CD4-positive, alpha-beta T cell (primary cell): ENCODE measurements at regions not wholly inside any gene's neighbourhood (a gene's known extent, or its start where the extent isn't known, plus 50 kb on each side); places are given as distances from the start of the nearest gene placed in this dataset.

Source experiments
- ATAC-seq: fragments of 200-7000 bp; cut with Tn5 transposase; one replicate; pipeline ENCODE4 v1.10.0; 2022; ENCODE audit warnings: mild to moderate bottlenecking; ENCODE audit not compliant: poor library complexity
- CTCF ChIA-PET: fragments of 350-600 bp; sonication (Branson Sonifier 250); formaldehyde crosslinking; loops from one replicate; lab custom pipeline; 2021; ENCODE audit warnings: antibody characterized with exemption, inconsistent platforms; lab: Charles Lee
- POLR2A ChIA-PET: fragments of 350-600 bp; sonication (Branson Sonifier 250); formaldehyde crosslinking; loops from one replicate; lab custom pipeline; 2021; ENCODE audit warnings: antibody characterized with exemption, inconsistent platforms; lab: Charles Lee
- DNase-seq, 14 experiments: peaks; one replicate each; pipeline ENCODE4 v3.0.0-alpha.2; 2013 to 2020; ENCODE audit warnings: mixed read lengths in 2 of 14
- H3K27ac ChIP-seq, 2 donors: one replicate each; pipeline versions ENCODE4 v1.5.1 to v1.7.0; 2013; ENCODE audit warnings: low read length in 2 of 2, low read depth in 1 of 2, mild to moderate bottlenecking in 1 of 2
- H3K27me3 ChIP-seq, 2 experiments: 1 replicate in 1 of 2; 2 replicates in 1 of 2; pipeline versions ENCODE4 v1.6.1 to v1.7.0; 2013; ENCODE audit warnings: low read length in 2 of 2, control low read depth in 1 of 2, mild to moderate bottlenecking in 1 of 2, moderate library complexity in 1 of 2; ENCODE audit not compliant: insufficient read depth in 2 of 2, control insufficient read depth in 1 of 2
- H3K36me3 ChIP-seq: one replicate; pipeline ENCODE4 v1.6.1; 2013; ENCODE audit warnings: low read length, control low read depth; ENCODE audit not compliant: insufficient read depth
- H3K4me1 ChIP-seq: one replicate; pipeline ENCODE4 v1.6.1; 2013; ENCODE audit warnings: low read length, control low read depth; ENCODE audit not compliant: insufficient read depth
- H3K4me3 ChIP-seq: one replicate; pipeline ENCODE4 v1.5.1; 2013; ENCODE audit warnings: mild to moderate bottlenecking, low read length, moderate library complexity
- H3K9me3 ChIP-seq, 2 experiments: 1 replicate in 1 of 2; 2 replicates in 1 of 2; pipeline versions ENCODE4 v1.6.1 to v1.7.0; 2013; ENCODE audit warnings: low read length in 2 of 2, mild to moderate bottlenecking in 2 of 2, control low read depth in 1 of 2, moderate library complexity in 1 of 2; ENCODE audit not compliant: control insufficient read depth in 1 of 2, insufficient read depth in 1 of 2
- H3K27ac Mint-ChIP-seq: one replicate; pipeline ENCODE4 v1.8.0; 2020; ENCODE audit warnings: mixed read lengths
- H3K27me3 Mint-ChIP-seq: one replicate; pipeline ENCODE4 v1.8.0; 2021; ENCODE audit warnings: mixed read lengths
- H3K36me3 Mint-ChIP-seq: one replicate; pipeline ENCODE4 v1.8.0; 2021; ENCODE audit warnings: low read depth, mixed read lengths
- H3K4me1 Mint-ChIP-seq: one replicate; pipeline ENCODE4 v1.8.0; 2021; ENCODE audit warnings: low read depth, mixed read lengths
- H3K4me3 Mint-ChIP-seq: one replicate; pipeline ENCODE4 v1.8.0; 2020; ENCODE audit warnings: mild to moderate bottlenecking, mixed read lengths
- H3K9me3 Mint-ChIP-seq: one replicate; pipeline ENCODE4 v1.8.0; 2020; ENCODE audit warnings: mixed read lengths
- intact Hi-C, 2 experiments: fragments of 100-400 bp; cut with DNase I in 1 of 2; cut with micrococcal nuclease in 1 of 2; formaldehyde crosslinking; loops; one replicate each; pipeline versions ENCODE4 v1.15.1 to v1.9.0; 2023 to 2025; cut with DNase I, micrococcal nuclease
- TF ChIP-seq, protein P1 (sequence below): fragments of 200-600 bp; IDR thresholded peaks from one replicate; pipeline ENCODE4 v1.8.0; 2022; ENCODE audit warnings: antibody characterized with exemption, mild to moderate bottlenecking

DNA sequence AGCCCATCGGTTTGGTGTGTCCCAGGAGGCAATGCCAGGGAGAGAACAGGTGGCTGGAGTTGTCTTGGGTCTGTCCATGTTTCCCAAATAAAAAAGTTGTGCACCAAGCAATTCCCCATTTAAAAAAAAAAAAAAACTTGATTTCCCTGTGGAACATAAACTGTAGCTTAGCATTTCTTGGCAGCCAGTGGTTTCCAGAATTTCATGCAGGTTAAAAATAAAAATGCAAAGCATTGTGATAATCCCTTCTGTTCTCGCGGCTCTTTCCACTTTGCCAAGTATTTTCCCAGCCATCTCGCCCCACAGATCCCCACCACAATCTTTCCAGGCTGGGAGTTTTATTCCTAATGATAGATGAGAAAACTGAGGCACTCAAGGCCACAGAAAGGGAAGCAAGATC, 51.4 kb upstream of the MSX1 start:
- POLR2A ChIA-PET: no interaction called here

DNA sequence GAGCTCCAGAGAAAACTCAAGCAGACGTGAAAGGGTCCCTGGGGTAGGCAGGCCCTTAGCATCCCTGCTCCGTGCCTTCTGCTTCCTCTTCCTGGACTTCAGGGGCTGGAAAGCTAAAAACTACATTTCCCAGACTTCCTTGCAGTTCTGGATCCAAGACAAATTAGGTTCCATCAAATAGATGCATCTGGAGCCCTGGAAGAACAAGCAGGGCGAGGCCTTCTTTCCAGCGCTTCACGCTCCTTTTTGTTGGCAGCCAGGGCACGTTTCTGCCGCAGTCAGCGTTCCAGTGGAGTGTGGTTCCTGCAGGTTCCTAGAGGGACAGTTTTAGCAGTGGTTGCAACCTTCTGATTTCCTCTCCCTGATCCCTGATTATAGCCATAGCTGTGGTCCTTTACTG, 53.6 kb upstream of the MSX1 start:
- no peaks in the 10 kb centered on the region for H3K36me3 Mint-ChIP-seq
- intact Hi-C loops: no loop called here
- CTCF ChIA-PET: no interaction called here
- POLR2A ChIA-PET: no interaction called here
- Histone ChIP-seq H3K27ac (no peak overlapping the region), H3K27me3 (no peaks in the 10 kb centered on the region), H3K4me3 (no peak overlapping the region), H3K9me3 (peaks cover 15 to 39% of the 10 kb centered on the region in 2 experiments), H3K36me3 (no peaks in the 10 kb centered on the region), H3K4me1 (no peaks in the 10 kb centered on the region)
- H3K9me3 Mint-ChIP-seq: peaks cover 8% of the 10 kb centered on the region
- H3K27me3 Mint-ChIP-seq: peaks cover 10% of the 10 kb centered on the region
- DNase-seq (no peak), ATAC-seq (no peak)
- no peak overlapping the region for H3K27ac Mint-ChIP-seq
- TF ChIP-seq, protein P1, sequence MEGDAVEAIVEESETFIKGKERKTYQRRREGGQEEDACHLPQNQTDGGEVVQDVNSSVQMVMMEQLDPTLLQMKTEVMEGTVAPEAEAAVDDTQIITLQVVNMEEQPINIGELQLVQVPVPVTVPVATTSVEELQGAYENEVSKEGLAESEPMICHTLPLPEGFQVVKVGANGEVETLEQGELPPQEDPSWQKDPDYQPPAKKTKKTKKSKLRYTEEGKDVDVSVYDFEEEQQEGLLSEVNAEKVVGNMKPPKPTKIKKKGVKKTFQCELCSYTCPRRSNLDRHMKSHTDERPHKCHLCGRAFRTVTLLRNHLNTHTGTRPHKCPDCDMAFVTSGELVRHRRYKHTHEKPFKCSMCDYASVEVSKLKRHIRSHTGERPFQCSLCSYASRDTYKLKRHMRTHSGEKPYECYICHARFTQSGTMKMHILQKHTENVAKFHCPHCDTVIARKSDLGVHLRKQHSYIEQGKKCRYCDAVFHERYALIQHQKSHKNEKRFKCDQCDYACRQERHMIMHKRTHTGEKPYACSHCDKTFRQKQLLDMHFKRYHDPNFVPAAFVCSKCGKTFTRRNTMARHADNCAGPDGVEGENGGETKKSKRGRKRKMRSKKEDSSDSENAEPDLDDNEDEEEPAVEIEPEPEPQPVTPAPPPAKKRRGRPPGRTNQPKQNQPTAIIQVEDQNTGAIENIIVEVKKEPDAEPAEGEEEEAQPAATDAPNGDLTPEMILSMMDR: no peak
- no peak overlapping the region for H3K4me3 Mint-ChIP-seq
- H3K4me1 Mint-ChIP-seq: no peaks in the 10 kb centered on the region

More for the DNA sequence above, 51.4 kb upstream of the MSX1 start:
- peaks cover 15 to 40% of the 10 kb centered on the region in 2 experiments for H3K9me3 ChIP-seq
- H3K4me3 ChIP-seq: no peak overlapping the region
- intact Hi-C loops: no loop called here
- TF ChIP-seq, protein P1: no peak
- Mint-ChIP-seq H3K27me3 (peaks cover 29% of the 10 kb centered on the region), H3K27ac (no peak overlapping the region), H3K4me1 (no peaks in the 10 kb centered on the region), H3K36me3 (no peaks in the 10 kb centered on the region), H3K9me3 (peaks cover 14% of the 10 kb centered on the region), H3K4me3 (no peak overlapping the region)
- peaks cover 0 to 2% of the 10 kb centered on the region in 2 experiments for H3K27me3 ChIP-seq
- CTCF ChIA-PET: no interaction called here
- DNase-seq (no peak), ATAC-seq (no peak)
- H3K4me1 ChIP-seq: no peaks in the 10 kb centered on the region
- H3K36me3 ChIP-seq: no peaks in the 10 kb centered on the region
- no peak overlapping the region for H3K27ac ChIP-seq

DNA sequence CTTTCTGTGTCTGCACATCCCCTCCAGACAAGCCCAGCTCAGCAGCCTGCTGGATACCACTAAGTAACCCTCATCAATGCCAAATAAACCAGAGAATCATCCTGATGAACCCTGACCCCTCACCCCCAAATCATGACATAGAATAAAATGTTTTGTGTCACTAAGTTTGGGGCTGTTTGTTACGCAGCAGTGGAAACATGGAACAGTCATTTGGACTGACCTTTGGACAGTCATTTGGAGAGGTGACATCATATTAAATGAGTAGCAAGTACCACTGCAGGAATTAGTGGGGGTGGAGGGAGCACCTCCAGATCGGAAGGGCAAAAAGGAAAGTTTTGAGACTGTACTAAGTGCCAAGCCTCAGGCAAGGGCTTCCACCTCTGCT, 55.6 kb upstream of the MSX1 start:
- Mint-ChIP-seq H3K36me3 (no peaks in the 10 kb centered on the region), H3K4me3 (no peak overlapping the region), H3K4me1 (no peaks in the 10 kb centered on the region), H3K9me3 (peaks cover 4% of the 10 kb centered on the region), H3K27me3 (peaks cover 6% of the 10 kb centered on the region), H3K27ac (no peak overlapping the region)
- Histone ChIP-seq H3K4me3 (no peak overlapping the region), H3K27me3 (no peaks in the 10 kb centered on the region), H3K36me3 (no peaks in the 10 kb centered on the region), H3K9me3 (peaks cover 0 to 29% of the 10 kb centered on the region in 2 experiments), H3K27ac (no peak overlapping the region), H3K4me1 (no peaks in the 10 kb centered on the region)
- POLR2A ChIA-PET: no interaction called here
- TF ChIP-seq, protein P1: no peak
- intact Hi-C loops: no loop called here
- ATAC-seq: no peak
- no peak for DNase-seq
- CTCF ChIA-PET: no interaction called here
